ENCODE measurements at regions not wholly inside any gene's neighbourhood (a gene's known extent, or its start where the extent isn't known, plus 50 kb on each side); places are given as distances from the start of the nearest gene placed in this dataset.

DNA sequence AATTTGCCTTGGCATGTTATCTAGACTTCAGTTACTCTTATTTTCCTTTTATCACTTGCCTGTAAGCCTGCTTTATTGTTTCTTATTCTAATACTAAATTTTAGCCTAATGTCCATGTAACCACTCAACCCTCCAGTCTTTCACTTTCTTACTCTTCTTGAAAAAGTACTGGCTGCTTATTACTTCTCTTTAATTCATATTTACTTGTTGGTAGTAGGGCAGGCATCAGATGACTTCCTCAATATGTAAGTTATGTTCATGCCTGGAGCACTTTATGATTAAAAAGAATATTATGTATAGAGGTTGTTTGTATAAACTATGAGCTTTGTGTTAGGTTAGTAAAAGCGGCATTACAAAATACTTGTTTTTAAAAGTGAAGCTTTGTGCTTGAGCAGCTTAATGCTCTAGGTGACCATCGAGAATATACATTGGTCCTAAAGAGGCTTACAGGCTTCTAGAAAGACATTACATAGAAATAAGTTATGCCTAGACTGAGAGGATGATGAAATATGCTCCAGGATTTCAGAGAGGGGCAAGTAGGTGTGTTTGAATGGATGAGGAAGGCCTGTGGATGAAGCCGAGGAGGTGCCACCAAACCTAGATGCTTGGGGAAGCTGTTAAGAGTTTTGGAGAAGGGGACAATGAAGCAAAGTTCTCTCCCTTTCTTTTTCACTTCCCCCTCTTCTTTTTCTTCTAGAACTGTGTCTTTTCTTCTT, 207.1 kb upstream of the HDAC9 start:
- TF ChIP-seq, protein P1, sequence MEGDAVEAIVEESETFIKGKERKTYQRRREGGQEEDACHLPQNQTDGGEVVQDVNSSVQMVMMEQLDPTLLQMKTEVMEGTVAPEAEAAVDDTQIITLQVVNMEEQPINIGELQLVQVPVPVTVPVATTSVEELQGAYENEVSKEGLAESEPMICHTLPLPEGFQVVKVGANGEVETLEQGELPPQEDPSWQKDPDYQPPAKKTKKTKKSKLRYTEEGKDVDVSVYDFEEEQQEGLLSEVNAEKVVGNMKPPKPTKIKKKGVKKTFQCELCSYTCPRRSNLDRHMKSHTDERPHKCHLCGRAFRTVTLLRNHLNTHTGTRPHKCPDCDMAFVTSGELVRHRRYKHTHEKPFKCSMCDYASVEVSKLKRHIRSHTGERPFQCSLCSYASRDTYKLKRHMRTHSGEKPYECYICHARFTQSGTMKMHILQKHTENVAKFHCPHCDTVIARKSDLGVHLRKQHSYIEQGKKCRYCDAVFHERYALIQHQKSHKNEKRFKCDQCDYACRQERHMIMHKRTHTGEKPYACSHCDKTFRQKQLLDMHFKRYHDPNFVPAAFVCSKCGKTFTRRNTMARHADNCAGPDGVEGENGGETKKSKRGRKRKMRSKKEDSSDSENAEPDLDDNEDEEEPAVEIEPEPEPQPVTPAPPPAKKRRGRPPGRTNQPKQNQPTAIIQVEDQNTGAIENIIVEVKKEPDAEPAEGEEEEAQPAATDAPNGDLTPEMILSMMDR (conservative IDR thresholded peaks at IDR 0.05; ENCODE audit: low read depth, low read length) = no peak
- TF ChIP-seq EZH2 (IDR thresholded peaks at IDR 0.05; ENCODE audit: low read length, unreplicated experiment) (no peak), EZH2phosphoT487 (IDR thresholded peaks at IDR 0.05; ENCODE audit: borderline replicate concordance, low read length) (no peak)
- H3K36me3 ChIP-seq (ENCODE audit: low read depth, low read length) = no peaks in the 10 kb centered on the region

DNA sequence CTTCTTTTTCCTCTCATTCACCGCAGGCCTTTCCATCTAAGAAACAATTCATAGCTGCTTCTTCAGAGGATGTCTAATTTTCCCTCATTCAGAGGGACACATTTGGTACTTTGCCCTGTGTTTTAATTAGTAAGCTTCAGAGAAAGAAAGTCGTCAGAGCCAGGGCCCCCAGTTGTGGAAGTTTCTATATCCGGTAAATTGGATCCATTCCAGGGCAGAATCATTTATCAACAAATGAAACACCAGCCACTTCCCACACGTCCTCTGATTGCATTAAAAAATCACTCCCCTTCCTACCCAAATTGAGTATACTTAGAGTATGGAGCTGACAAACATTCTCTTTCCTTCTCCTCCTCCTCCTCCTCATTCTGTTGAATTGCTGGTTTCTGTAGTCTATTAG, 205.8 kb upstream of the HDAC9 start:
- no peak overlapping the region for H3K9ac ChIP-seq (ENCODE audit: low read length)
- POLR2A ChIA-PET (ENCODE audit: unreplicated experiment) = no interaction called here
- no peak for ATAC-seq
- no peak overlapping the region for H3K4me2 ChIP-seq (ENCODE audit: low read length)
- H3K9me3 ChIP-seq (ENCODE audit: low read length) = no peaks in the 10 kb centered on the region
- intact Hi-C loops (cut with micrococcal nuclease) = no loop called here
- peaks cover 6% of the 10 kb centered on the region; the same call in 1 of the 2 replicates for H3K4me1 ChIP-seq (ENCODE audit: insufficient read depth, low read length)
- H3K4me3 ChIP-seq (ENCODE audit: low read length) = no peak overlapping the region
- H3K79me2 ChIP-seq (ENCODE audit: low read length) = no peaks in the 10 kb centered on the region
- CTCF ChIA-PET = interaction anchor here (0.6 kb wide), 1 partner anchor 1401 kb away, joined by 5 read pairs; no protein-coding TSS in a partner anchor
- H3K27ac ChIP-seq (ENCODE audit: low read length) = no peak overlapping the region
- H3K27me3 ChIP-seq (ENCODE audit: low read length) = no peaks in the 10 kb centered on the region
- H3F3A ChIP-seq (ENCODE audit: low read length, unreplicated experiment) = no peaks in the 10 kb centered on the region
- TF ChIP-seq EZH2 (IDR thresholded peaks at IDR 0.05; ENCODE audit: low read length, unreplicated experiment) (no peak), EZH2phosphoT487 (IDR thresholded peaks at IDR 0.05; ENCODE audit: borderline replicate concordance, low read length) (no peak)
- TF ChIP-seq, protein P1 (conservative IDR thresholded peaks at IDR 0.05; ENCODE audit: low read depth, low read length) = no peak
- BruUV-seq (replicated peaks) = no TSS peak
- no peak overlapping the region for H2AFZ ChIP-seq (ENCODE audit: low read length)
- no peak for DNase-seq
- H3K9me2 ChIP-seq (replicated peaks; ENCODE audit: low read length) = no peaks in the 10 kb centered on the region
- no peaks in the 10 kb centered on the region for H4K20me1 ChIP-seq (ENCODE audit: low read length)
- H3K36me3 ChIP-seq (ENCODE audit: low read depth, low read length) = no peaks in the 10 kb centered on the region

More for the DNA sequence above, 207.1 kb upstream of the HDAC9 start:
- H3K27ac ChIP-seq (ENCODE audit: low read length) = no peak overlapping the region
- POLR2A ChIA-PET (ENCODE audit: unreplicated experiment) = interaction anchor here (0.7 kb wide), 1 partner anchor 1230 kb away, joined by 6 read pairs; no protein-coding TSS in a partner anchor
- no peak overlapping the region for H3K4me3 ChIP-seq (ENCODE audit: low read length)
- ATAC-seq = no peak
- no peak overlapping the region for H3K9ac ChIP-seq (ENCODE audit: low read length)
- no peaks in the 10 kb centered on the region for H3K9me3 ChIP-seq (ENCODE audit: low read length)
- CTCF ChIA-PET = no interaction called here
- H3F3A ChIP-seq (ENCODE audit: low read length, unreplicated experiment) = no peaks in the 10 kb centered on the region
- intact Hi-C loops (cut with micrococcal nuclease) = no loop called here
- H3K27me3 ChIP-seq (ENCODE audit: low read length) = no peaks in the 10 kb centered on the region
- no peaks in the 10 kb centered on the region for H3K9me2 ChIP-seq (replicated peaks; ENCODE audit: low read length)
- H3K79me2 ChIP-seq (ENCODE audit: low read length) = no peaks in the 10 kb centered on the region
- no peaks in the 10 kb centered on the region for H4K20me1 ChIP-seq (ENCODE audit: low read length)
- peaks cover 6% of the 10 kb centered on the region; the same call in 1 of the 2 replicates for H3K4me1 ChIP-seq (ENCODE audit: insufficient read depth, low read length)
- H3K4me2 ChIP-seq (ENCODE audit: low read length) = no peak overlapping the region
- H2AFZ ChIP-seq (ENCODE audit: low read length) = no peak overlapping the region
- BruUV-seq (replicated peaks) = no TSS peak
- DNase-seq = no peak

DNA sequence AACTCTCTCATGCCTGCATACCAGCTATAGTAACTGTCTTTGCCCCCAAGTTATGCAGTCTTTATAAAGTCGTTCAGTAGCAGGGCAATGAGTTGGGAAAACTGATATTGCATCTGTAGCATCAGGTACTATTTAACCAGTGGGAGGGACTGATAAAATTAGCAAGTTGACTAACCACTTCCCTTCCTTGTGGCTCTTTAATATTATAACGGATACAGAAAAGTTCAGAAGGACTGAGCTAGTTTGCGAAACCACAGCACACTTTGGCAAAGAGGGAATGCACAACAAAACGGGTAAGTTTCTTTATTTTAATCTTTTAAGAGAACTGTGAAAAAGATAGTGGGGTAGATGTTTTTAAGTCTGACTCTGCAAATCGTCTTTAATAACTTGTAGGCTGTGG, 205.3 kb upstream of the HDAC9 start:
- ChIA-PET POLR2A (ENCODE audit: unreplicated experiment) (no interaction called here), CTCF (interaction anchor here (0.6 kb wide), 1 partner anchor 1401 kb away, joined by 5 read pairs; no protein-coding TSS in a partner anchor)
- no peaks in the 10 kb centered on the region for H3K36me3 ChIP-seq (ENCODE audit: low read depth, low read length)
- no peaks in the 10 kb centered on the region for H3K9me3 ChIP-seq (ENCODE audit: low read length)
- no peaks in the 10 kb centered on the region for H3F3A ChIP-seq (ENCODE audit: low read length, unreplicated experiment)
- no peak overlapping the region for H3K27ac ChIP-seq (ENCODE audit: low read length)
- H3K4me3 ChIP-seq (ENCODE audit: low read length) = no peak overlapping the region
- no peaks in the 10 kb centered on the region for H3K9me2 ChIP-seq (replicated peaks; ENCODE audit: low read length)
- H3K27me3 ChIP-seq (ENCODE audit: low read length) = no peaks in the 10 kb centered on the region
- H3K4me1 ChIP-seq (ENCODE audit: insufficient read depth, low read length) = peaks cover 9% of the 10 kb centered on the region; the same call in 1 of the 2 replicates
- no peak overlapping the region for H2AFZ ChIP-seq (ENCODE audit: low read length)
- intact Hi-C loops (cut with micrococcal nuclease) = no loop called here
- TF ChIP-seq, protein P1 (conservative IDR thresholded peaks at IDR 0.05; ENCODE audit: low read depth, low read length) = no peak
- TF ChIP-seq EZH2 (IDR thresholded peaks at IDR 0.05; ENCODE audit: low read length, unreplicated experiment) (no peak), EZH2phosphoT487 (IDR thresholded peaks at IDR 0.05; ENCODE audit: borderline replicate concordance, low read length) (no peak)
- ATAC-seq (no peak), DNase-seq (no peak)
- no peak overlapping the region for H3K4me2 ChIP-seq (ENCODE audit: low read length)
- H3K79me2 ChIP-seq (ENCODE audit: low read length) = no peaks in the 10 kb centered on the region
- BruUV-seq (replicated peaks) = no TSS peak
- H4K20me1 ChIP-seq (ENCODE audit: low read length) = no peaks in the 10 kb centered on the region
- H3K9ac ChIP-seq (ENCODE audit: low read length) = no peak overlapping the region
